ENCODE measurements at regions not wholly inside any gene's neighbourhood (a gene's known extent, or its start where the extent isn't known, plus 50 kb on each side); places are given as distances from the start of the nearest gene placed in this dataset.

GRCh38 chr18:57242285-57242684, 95.4 kb downstream of the BOD1L2 start:
- TF ChIP-seq CTCF (IDR thresholded peaks at IDR 0.05) (no peak), POLR2A (IDR thresholded peaks at IDR 0.05) (no peak)

Data from body of pancreas (tissue), 4 donors.